HG03025 (cell line): ENCODE measurements at regions not wholly inside any gene's neighbourhood (a gene's known extent, or its start where the extent isn't known, plus 50 kb on each side); places are given as distances from the start of the nearest gene placed in this dataset.

Source experiments
- ATAC-seq: cut with Tn5 transposase; IDR thresholded peaks from one replicate; pipeline ENCODE4 v1.9.1; 2021; ENCODE audit warnings: mild to moderate bottlenecking, moderate library complexity; ENCODE audit not compliant: unreplicated experiment, low FRiP score

DNA sequence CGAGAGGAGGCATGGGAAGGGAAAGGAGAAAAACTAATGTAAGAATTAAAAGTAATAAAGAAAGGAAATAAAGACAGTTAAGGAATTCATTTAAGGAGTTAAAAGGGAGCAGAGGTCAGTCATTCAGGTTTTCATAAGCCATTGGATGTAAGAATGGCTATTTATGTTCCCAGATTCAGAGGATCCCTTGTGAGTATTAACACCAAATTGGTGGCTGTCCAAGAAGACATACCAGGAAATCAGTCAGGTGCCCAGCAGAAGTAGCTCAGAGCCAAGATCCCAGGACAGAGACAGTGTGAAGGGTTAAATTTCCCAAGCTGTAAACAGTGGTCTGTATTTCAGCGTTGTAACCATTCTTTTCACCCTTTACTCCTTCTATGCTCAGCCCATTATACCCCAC is 550.4 kb downstream of the BCL11A start:
- ATAC-seq, result no peak

DNA sequence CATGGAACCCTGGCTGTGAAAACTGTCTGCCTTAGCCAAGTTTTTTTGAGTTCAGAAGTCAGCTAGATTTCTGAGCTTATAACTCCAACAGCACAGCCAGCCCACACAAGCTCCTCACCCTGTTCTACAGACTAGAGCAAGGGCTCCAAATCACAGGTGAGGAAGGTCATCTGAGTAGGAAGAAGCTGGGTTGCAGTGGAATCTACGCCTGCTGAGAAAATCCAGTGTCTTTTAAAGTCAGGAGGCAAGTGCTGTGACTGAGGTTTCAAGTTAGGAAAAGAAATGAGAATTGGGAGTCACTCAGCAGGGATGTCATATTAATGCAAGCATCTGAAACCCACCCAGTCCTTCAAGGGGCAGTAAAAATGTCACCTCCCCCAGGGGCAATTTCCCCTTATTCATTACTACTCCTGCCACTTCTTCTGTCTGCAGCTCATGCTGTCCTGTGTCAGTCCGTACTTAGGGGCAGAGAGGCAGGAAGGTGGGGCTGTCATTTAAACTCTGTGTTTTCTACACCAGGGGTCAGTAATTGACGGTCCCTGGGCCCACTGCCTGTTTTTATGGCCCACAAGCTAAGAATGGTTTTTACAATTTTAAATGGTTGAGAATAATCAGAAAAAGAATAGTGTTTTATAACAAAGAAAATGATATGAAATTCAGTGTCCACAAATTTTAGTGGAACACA is 551.1 kb downstream of the BCL11A start:
- no peak for ATAC-seq

DNA sequence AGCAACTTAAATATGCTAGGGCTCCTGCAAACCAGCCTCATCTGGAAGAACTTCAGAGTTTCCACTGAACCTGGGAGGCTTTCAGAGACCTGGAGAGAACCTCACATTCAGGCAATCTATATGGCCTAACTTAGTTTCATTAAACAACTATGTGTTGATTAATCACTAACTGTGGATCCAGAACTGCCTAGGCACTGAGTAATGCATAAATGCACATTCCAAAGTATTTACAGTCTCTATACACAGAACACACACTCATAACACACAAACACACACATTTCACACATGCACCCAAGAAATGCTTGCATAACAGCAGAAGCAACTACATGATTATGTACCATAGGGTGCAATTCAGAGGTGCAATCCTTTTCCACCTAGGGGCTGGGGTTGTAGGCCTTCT is 552.8 kb downstream of the BCL11A start:
- ATAC-seq, result no peak

DNA sequence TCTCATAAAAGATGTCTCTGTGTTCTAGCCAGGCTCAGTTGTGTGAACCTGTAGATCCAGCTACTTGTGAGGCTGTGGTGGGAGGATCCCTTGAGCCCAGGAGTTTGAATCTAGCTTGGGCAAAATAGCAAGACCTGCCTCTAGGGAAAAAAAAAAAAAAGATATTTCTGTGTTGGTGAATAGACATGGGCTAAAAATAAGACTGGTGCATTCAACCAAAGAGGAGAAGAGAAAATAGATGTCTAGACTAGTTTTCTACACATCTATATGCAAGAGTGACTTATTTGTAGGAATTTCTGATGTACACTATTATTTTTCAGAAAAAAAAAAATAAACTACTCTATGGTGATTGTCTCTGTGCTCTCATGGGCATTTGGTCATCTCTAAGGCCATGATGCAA is 555.1 kb downstream of the BCL11A start:
- ATAC-seq, result no peak

DNA sequence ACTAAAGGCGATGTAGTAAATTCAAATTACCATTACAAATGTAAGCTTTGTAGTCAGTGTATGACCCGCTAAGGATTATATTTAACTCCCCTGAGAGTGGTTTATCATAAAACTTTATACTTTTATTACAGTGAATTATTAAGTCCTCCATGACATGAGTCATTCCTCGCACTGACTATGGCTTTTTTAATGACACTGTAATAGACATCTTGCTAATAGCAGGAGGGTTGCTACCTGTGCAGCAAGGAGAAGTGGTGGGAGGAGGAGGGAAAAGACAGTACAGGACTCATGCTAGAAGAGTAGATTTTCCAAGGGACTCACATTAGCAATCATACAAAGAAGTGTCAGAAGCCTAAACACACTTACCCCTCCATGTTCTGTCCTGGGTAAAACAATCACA is 556.1 kb downstream of the BCL11A start:
- ATAC-seq, result no peak

DNA sequence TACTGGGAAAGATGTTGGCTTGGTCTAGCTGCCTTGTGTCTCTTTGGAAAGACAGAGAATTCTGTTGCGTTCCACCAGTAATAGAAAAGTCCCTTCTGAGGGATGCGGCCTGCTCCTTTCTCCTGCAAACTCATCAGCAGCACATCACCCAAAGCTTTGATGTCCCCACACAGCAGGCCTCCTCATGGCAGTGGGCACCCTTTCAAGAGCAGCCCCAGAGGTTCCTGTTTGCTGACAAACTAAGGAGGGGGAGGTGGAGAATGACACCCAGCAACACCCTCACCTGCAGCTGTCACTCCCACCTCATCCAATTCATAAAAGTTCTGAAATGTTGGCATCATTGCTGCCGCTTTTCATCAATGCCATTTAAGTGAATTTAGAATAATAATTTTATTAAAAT is 556.6 kb downstream of the BCL11A start:
- no peak for ATAC-seq

DNA sequence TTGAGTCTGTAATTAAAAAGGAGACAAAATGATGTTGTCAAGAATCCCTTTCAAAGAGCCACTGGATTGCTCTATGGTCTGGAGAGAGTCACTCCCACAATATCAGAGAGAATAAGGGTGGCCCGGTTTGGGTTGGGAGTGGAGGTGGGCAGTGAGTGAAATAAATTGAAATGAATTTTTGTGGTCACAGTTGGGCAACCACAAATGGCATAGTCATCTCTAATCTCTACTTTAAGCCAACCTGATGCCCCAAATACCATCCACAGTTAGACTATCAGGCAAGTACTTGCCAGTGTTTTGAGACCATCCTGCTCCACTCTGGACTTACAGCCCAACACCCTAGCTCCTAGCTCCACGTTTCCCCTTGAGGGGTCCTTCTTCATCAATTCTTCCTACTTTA is 559.7 kb downstream of the BCL11A start:
- ATAC-seq, result no peak

DNA sequence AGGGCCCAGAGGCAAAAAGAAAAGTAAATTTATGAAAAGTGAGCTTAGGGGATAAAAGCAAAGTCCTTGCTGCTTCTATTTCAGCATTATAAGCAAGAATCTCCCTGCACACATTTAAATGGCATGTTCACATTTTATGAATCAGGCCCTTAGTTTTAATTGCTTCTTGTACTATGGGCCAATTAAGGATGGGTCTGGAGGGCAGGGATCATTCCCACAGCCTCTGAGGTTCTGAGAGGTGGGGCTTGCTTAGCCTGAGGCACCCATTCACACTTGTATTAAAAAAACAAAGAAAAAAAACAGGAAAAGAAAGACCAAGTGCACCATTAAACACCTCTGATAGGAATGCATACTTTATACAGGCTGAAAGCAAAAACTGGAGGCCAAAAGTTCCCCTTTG is 565.1 kb downstream of the BCL11A start:
- no peak for ATAC-seq

DNA sequence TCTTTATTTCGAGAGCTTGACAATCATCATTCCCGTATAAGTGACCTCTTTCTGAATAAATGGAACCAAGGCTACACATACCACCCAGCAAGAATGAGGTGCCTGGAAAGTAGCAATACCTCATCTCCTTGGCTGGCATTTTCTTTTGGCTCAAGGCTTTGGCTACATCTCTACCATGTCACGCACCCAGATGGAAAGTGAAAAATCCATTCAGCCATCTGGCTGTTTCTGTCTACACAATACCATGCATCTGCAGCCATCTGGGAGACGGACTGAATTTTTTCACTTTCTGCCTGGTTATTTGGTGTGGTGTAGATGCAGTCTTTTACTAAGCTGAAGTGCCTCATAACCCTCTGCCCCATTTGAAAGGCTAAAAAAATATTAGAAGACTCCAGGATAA is 566.9 kb downstream of the BCL11A start:
- ATAC-seq, result no peak

DNA sequence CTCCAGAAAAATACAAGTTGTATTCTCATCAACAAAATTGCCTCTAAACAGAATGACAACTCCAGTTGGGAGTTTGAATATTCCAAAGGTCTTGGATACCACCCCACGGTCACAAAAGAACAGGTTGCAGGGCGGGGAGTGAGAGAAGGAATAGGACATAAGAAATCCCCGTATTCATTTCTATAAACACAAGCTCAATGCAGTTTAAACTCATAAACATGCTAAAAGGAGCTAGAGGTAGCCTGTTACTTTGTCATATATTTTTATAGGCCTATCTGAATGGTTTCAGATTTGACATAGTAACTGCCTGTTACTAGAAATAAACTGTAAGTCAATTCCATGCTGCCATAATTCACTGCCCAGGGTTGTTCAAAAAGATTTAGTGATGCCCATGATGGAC is 567.5 kb downstream of the BCL11A start:
- ATAC-seq, result no peak

DNA sequence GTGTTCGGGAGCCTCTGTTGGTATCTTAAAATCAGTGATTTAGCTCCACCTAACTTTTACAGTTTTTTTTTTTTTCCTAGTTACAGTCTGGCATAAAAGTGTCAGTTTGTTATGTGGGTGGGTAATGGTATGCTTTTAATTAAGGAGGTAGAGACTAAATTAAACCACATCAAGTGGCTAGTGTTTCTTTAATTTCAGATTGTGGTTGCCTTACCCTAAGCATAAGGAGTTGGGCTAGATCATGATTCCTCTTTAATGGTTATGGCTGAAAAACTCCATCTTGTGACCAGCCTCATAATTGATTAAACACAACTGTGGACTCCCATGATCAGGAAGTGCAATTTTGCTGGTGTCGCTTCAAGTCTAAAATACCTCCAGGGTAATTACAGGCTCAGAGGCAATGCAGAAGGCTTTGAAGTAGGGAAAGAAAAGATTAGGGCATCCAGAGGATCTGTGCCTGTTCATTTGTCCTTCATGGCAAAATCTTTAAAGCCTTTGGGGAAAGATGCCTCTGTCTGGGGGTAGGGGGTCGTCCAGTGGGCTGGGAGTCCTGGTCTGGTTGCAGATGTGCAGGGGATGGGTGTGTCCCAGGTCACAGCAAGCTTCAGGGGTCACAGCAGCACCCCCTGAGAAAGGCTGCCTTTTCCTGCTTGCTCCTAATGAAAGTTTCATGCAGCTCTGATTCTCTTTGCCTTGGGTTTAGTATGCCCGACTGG is 579.2 kb downstream of the BCL11A start:
- no peak for ATAC-seq

DNA sequence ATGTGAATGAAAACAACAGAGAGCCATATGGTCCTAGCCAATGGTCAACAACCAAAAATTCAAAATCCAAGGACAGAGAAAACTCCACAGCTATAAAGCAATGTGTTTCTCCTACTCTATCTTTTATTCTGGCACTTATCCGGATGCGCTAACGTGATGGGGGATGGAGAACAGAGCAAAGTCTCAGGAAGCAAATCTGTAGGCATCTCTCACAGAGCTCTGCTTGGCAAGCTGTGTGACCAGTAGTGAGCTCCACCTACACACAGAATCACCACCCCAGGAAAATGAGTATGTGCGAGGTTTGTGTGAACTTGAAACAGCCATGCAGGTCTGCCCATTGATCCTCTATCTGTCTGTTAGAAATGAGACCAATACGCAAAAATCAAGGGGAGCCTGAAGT is 584.3 kb downstream of the BCL11A start:
- no peak for ATAC-seq

DNA sequence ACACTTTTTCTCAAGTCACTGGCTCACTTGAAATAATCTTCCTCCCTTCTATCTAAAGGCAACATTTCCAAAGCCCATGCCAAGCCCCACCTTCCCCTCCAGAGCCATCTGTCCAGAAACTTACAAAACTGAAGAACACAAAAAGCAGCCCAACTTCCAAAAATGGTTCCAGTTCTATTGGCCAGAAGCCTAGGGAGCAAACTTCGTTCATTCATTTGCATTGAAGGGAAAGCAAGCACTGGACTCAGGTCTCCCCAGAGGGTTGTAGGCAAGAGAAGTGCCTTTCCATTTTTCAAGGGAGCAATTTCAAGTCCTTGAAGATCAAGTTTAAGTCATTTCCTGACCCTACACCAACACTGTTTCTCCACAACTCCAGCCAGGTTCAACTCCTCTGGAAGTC is 585.0 kb downstream of the BCL11A start:
- ATAC-seq, result no peak

DNA sequence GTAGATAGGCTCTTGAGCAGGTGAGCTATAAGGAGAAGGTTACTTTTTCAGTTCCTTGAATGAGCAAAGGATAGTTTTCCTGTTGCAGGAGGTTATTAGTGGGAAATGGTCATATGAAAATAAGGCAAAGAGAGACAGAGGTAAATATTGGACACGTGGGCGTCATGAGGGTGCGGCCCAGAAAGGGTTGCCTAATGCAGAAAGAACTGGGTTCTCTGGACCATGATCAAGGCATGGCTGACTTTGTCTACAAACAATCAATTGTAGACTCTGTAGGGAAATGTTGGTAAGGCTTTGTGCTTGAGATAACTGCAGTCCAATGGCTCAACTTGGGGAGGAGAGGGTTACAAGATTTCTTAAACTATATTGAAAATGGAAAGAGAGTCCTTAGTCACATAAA is 585.8 kb downstream of the BCL11A start:
- no peak for ATAC-seq

DNA sequence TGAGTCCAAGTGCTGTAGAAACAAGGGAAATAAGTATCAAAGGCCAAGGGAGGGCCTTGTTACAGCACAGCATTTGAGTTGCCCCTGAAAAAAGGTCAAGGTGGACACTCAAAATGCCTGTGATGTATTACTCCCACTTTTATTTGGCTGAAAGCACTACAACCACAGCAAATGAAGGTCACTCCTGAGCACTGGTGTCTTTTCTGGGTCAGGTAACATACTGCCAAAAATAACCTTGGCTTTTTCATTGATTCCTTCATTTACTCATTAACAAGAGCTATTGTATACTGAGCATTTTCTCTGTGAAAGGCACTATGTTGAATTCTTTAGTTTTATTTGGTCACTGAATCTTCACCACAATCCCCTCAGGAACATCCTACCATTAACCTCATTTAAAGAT is 590.3 kb downstream of the BCL11A start:
- no peak for ATAC-seq

DNA sequence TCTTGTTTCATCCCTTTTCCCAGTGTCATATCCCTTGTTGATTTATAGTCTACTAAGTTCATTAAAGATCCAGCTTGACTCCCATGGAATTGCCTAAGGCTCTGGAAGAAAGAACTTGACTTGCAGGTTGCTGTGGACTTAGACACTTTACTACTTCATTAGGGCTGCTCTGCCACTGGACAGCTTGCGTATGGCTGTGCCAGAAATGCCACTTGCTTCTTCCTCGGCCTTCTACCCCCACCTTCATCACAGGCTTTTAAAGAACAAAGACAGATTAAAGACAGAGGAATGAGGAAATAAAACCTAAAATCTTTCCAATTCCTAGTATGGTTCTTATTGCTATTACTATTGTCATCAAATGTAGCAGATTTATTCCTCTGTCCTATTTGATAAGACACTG is 591.7 kb downstream of the BCL11A start:
- no peak for ATAC-seq

DNA sequence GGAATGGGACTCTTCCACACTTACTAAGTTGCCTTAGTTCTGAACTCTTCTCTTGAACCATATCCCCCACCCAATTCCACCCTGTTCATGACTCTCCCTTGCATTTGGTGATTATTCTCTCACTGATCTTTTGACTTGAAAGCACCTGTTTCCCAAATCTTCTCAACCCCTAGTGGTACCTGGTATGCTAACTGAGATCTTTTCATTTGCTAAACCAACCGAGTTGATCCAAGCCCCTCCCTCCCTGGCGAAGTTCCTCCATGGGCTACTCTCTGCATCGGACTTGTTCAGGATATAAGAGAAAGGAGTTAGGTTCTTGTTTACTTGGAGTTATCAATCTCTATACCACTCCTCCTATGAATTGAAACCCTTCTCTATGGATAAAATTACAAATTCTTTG is 593.5 kb downstream of the BCL11A start:
- ATAC-seq, result no peak

DNA sequence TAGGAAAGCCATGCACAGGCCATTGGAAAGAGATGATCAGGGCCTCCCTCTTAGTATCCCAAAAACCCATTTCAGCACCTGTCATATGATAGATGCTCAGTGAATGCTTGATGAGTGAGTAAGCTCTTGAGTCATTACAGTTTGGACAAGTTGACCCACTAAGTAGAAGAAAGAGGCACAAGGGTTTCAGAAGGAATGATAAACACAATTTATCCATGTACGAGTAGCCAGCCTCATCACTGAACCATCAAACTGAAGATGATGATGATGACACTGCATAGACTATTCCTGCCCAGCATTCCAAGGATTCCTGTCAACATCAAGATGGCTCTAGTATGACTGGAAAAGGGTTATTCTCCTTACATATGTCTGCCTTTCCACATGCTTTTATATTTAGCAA is 596.0 kb downstream of the BCL11A start:
- ATAC-seq, result no peak

DNA sequence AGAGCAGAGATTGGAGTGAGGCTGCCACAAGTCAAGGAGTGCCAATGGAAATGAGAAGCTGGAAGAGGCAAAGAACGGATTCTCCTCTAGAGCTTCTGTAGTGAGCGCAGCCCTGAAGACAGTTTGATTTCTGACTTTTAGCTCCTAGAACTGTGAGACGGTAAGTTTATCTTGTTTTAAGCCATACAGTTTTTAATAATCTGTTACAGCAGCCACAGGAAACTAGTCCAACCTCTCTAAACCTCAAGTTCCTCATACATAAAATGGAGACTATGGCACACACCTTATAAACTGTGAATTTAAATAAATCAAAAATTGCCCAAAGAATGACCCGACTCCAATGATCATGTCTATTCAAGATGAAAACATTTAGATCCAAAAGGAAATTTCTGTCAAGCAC is 596.5 kb downstream of the BCL11A start:
- ATAC-seq, result no peak

DNA sequence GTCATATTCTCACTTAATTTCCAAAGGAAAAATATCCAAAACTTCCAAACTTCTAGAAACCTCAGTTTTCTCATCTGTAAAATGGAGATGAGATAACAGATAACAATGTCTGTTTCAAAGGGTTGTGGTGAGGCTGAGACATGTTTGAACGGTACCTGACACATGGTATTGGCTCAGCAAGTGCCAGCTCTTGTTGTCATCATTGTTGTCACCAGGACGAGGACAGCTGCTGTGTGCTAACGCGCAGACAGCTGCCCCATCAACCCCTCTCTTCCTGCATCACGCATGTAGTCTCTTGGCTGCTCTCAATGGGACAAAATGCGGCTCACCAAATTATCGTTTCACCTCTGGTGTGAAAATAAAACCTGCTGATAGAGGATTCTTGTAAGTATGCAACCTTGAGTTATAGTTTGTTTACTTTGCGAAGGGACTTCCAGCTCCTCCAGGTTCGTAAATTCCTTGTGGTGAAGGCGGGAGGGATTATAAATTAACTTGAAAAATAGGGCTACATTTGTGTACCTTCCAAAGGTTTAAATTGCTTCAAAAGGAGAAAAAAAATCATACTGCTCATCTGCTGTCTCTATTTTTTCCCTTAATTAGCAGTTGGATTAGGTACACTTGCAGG is 605.4 kb downstream of the BCL11A start:
- no peak for ATAC-seq

DNA sequence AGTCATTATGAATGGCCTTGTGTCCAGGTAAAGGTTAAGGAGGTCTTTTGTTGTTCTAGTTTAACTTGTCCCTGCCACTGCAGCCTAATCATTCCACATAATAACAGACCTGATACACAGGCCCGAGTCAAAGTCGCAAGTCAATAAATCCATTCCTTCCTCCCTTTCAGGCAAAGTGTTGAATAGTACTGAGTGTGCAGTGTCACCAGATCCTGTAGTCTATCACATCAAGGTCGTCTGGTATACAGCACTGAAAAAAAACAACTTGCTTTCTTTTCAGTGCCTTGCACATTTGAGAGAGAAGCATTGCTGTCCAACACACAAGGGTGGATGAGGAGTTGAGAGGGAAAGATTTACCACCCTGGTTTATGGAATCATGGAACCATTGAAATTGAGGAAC is 606.2 kb downstream of the BCL11A start:
- no peak for ATAC-seq

DNA sequence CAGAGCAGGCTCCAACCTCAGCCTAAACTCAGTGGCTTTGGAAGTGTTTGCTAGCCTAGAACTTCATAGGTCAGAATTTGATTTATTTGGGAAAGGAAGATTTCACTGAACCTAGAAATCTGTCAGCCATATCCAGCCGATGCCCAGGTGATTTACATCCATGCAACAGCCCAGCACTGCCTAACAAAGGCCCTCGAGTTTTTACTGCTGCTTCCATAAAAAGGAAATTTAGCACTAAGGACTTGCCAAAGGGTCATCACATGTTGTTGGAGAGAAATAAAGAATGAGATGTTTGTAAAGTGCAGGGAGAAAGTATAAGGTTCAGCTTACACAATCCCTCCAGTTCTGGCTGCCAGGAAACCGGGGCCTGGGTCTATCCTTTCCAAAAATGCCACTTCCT is 614.2 kb downstream of the BCL11A start:
- no peak for ATAC-seq
